ENCODE measurements at regions not wholly inside any gene's neighbourhood (a gene's known extent, or its start where the extent isn't known, plus 50 kb on each side); places are given as distances from the start of the nearest gene placed in this dataset.
"Not testable (repeated sequence)": the region's sequence is repeated elsewhere in the genome, so short reads cannot be mapped to it uniquely, and the experiment has no call there.

DNA sequence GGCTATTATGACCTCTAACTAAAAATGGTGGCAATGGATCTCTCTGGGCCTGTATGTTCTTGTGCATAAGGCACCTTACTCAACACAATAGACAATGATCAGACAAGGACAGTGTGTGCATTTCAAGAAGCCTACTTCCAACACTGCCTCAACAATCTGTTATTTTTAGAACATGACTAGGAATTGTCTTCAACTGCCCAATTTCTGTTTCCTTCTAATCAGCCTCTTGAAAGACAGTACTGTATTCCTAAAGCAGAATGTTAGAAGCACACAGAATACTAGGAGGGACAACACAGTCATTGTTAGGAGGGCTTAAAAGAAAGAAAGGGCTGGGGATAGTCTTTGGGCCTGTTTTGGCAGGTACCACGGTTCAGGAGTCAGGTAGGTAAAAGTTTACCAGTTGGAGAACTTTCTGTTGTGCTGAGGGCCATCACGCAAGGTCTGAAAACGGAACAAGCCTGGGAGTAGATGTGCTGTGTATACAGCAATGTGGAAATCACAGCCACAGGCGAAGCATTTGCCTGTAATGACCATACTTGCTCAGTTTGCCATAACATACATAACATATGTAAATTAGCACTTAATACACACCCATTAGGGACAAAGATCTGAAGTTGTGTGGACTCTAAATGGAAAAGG is 100.8 kb upstream of the ATXN3L start:
- no peak for DNase-seq

DNA sequence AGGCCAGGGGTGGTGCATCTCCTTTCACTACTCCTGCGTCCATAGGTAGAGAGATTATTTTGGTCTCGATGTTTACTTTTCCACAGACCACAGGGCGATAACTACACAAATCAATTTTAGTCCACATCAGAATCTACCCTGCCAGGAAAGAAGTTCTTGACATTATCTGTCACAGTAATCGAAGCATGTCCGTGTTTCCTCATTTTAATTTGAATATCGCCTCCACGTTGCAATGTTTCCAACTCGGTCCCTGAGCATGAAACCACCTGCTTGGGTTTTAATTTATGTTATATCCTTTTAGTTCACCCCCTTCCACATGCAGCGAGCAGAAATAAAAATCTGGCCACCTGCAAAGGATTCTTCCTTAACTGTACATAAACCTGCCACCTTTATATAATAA is 100.1 kb upstream of the ATXN3L start:
- no peak for DNase-seq

DNA sequence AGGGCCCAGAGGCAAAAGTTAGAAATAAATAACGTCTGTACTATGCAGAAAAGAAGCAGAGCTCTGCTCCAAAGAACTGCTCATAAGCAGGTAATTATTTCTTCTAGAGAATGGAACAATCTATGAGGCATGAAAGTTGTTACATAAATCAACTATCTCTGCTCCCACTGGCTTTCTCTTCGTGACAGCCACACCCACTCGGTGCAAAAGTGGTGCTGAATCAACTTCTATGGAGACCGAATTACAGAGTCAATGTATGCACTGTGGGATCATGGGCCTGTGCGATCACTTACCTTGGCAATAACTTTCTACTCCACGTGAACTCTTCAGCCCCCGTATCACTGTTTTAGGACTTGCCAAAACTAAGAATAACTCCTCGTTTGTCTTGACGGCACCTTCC is 99.4 kb upstream of the ATXN3L start:
- no peak for DNase-seq

DNA sequence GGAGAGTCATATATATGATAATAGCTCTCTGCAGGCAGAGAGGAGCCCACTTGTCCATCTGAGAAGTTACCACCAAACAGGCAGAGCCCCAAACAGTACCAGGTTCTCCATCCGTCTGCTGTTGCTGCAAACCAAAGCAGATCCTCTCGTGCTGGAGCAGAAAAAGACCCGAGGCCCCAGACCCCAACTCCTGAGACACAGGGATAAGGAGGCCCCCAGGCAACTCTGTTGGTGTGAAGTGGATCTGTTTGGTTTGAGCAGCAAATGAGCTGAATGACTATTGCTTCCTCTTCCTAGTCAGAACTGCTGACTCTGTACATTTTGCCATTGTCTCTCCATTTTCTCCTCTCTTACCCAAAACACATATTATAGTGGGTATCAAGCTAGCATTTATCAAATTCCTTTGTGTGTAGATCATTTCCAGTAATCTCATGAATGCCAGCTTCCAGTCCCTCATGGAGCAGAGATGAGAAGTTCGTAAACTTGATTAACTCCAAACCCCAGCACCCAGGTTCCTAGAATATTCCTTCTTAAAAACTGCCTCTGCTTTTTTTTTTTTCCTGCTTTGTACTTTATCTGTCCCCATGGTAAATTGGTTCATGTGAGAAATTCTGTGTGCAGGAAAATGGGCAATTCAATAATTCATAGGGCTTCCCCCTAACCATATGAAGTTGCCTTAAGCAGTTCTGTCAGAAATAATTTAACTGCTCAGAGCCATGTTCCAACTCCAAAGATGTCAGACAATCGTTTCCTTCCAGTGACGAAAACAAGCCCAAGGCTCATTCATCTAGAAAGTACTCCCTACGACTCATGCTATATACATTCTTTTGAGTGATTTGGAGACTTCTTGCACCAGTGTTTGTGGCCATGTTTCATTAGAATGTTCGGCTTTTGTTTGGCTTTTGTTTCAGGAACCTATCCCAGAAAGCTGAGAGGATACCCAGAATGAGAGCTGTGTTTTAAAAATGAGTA is 98.6 kb upstream of the ATXN3L start:
- DNase-seq, result no peak

DNA sequence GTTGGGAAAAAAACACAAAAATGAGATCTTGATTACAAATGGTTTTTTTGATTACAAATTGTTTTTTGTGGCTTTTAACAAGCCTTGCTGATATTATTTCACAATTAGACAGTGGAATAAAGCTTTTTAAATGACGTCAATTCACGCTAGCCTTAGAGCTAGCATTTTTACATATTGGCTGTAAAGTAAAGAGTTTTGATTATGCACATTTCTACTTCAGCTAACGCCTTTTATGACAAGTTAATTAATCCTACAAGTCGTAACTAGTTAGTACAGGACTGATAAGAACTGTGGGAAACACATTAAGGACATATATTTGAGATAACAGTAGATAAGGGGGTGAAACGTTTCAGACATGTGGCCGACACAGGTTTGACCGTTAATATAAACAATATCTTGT is 95.7 kb upstream of the ATXN3L start:
- DNase-seq, result no peak

DNA sequence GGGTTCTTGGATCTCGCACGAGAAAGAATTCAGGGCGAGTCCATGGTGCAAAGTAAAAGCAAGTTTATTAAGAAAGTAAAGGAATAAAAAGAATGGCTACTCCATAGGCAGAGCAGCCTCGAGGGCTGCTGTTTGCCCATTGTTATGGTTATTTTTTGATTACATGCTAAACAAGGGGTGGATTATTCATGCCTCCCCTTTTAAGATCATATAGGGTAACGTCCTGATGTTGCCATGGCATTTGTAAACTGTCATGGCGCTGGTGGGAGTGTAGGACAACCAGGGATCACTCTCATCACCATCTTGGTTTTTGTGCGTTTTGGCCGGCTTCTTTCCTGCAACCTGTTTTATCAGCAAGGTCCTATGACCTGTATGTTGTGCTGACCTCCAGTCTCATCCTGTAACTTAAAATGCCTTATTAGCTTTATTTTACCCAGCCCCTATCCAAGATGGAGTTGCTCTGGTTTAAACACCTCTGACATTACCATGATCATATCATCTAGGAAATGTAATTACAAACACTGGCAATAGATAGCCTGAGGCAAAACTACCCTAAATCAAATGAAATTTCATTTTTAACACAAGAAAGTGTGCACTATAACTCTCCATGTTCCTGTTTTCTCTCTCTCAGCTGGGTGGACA is 94.3 kb upstream of the ATXN3L start:
- no peak for DNase-seq

DNA sequence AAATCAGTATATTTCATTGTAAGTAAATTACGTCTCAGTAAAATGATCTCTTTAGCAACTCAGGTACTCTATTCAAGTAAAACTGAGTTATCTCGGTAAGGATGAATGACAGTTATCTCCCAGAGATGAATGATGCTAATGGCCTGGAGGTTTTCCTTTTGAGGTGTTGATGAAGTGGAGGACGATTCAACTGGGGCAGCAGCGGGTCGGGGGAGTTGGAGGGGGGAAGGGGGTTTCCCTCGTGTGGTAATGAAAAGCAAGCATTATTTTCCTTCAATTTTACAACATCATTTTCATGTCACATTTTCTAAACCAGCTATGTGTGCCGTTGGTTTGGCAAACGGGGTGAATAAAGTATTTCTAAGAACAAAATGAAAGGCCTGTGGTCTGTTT is 92.4 kb upstream of the ATXN3L start:
- no peak for DNase-seq

DNA sequence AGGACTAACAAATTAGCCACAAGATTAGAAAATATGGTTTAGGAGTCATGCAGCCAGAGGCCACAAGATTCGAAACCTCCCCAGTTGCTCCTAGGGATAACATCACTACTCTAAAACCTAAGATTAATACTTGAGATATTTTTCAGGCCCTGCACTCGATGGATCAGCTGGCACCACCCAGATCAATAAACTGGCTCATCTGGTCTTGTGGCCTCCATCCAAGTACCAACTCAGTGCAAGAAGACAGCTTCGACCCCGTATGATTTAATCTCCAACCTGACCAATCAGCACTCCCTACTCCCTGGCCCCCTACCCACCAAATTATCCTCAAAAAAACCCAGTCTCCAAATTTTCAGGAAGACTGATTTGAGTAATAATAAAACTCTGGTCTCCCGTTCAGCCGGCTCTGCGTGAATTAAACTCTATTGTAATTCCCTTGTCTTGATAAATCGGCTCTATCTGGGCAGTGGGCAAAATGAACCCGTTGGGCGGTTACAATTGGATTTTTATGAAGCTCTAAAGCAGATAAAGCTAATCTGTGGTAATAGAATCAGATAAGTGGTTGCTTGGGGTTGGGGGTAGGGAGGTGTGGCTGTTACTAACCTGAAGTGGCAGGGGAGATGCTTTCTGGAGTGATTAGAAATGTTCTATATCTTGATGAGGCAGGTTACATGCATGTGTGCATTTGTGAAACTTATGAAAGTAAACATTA is 91.8 kb upstream of the ATXN3L start:
- DNase-seq, result no peak

DNA sequence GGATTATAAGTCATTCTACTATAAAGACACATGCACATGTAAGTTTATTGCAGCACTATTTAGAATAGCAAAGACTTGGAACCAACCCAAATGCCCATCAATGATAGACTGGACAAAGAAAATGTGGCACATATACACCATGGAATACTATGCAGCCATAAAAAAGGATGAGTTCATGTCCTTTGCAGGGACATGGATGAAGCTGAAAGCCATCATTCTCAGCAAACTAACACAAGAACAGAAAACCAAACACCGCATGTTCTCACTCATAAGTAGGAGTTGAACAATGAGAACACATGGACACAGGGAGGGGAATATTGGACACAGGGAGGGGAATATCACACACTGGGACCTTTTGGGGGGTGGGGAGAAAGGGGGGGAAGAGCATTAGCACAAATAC is 88.7 kb upstream of the ATXN3L start:
- not testable (repeated sequence) for DNase-seq

DNA sequence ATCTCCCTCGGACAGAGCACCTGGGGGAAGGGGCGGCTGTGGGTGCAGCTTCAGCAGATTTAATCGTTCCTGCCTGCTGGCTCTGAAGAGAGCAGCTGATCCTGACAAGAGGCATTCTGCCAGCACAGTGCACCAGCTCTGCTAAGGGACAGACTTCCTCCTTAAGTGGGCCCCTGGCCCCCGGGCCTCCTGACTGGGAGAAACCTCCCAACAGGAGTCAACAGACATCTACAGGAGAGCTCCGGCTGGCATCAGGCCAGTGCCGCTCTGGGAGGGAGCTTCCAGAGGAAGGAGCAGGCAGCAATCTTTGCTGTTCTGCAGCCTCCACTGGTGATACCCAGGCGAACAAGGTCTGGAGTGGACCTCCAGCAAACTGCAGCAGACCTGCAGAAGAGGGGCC is 84.9 kb upstream of the ATXN3L start:
- not testable (repeated sequence) for DNase-seq

DNA sequence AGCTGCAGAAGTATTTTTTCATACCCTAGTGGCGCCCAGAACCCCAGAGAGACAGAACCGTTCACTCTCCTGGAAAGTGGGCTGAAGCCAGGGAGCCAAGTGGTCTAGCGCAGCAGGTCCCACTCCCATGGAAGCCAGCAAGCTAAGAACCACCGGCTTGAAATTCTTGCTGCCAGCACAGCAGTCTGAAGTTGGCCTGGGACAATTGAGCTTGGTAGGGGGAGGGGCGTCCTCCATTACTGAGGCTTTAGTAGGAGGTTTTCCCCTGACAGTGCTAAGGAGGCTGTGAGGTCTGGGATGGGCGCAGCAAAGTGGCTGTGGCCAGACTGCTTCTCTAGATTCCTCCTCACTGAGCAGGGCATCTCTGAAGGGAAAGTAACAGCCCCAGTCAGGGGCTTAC is 84.5 kb upstream of the ATXN3L start:
- DNase-seq, result no peak

DNA sequence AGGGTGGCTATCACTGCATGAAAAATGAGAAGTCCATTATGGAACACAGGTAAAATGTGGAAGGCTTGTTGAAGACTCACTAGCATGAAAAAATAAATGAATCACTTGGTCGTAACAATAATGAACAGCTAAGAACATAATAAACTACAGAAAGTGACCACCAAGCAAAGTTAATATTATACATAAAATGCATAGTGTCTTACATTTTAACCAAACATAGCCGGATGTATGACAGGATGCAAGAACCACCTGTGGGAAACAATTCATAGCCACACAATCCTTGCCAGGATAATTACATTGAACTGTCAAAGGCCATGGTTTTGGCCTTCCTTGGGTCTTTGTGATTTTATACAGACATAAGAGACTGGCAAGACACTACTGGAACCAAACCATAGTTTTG is 81.9 kb upstream of the ATXN3L start:
- DNase-seq, result no peak

DNA sequence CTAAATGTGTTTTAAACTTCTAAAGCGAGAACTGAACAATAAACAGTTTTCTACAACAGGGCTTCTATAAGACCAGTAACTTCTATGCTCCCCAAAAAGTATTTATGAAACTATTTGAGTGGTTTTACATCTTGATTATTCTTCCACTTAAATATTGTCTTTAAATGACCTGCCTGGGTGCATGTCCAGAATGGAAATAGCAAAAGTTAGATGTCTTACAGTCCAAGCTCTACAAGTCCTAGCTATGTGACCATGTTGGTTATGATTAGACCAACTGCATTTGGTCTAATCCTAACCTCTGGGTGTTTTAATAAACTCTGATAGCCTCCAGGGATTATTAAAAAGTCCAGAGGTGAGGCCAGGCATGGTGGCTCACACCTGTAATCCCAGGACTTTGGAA is 79.0 kb upstream of the ATXN3L start:
- DNase-seq, result no peak

DNA sequence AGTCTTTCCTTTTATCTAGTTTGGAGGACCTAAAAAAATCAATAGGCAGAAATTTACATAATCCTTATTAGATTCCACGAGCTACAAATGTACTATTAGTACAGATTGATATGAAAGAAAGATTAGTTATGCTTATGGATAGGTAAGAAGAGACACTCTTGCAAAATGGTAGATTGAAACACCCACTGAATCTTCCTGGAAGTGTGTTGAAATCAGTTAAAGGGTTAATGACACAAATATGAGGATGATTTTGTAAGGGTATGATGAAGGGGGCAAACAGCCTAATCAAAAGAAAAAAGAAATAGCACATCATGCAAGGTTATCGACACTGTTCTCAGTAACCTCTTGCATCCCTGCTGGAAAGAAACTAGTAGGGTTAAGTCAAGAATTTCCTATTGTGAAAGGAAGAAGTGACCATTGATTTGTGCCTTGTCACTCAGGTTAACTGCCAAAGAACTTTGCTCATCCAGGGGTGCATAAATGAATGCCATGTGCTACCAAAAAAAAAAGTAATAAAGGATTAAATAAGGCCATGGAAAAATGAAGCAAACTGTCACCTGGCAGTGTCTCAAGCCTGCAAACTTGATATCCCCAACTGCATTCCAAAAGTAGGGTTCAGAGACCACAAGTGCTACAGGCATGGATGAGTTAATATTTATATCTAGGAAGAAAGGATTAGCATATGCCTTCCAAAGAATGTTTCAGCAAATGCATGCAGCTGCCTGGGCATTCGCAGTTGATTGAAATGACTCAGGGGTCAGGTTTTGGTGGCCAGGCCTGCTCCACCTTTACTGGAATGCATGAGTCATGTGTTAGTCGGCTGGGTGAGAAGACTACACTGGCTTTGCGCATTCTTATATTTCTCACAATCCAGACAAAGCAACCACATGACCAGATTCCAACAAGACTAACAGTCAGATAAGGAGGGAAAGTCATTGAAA is 78.3 kb upstream of the ATXN3L start:
- DNase-seq, result no peak

DNA sequence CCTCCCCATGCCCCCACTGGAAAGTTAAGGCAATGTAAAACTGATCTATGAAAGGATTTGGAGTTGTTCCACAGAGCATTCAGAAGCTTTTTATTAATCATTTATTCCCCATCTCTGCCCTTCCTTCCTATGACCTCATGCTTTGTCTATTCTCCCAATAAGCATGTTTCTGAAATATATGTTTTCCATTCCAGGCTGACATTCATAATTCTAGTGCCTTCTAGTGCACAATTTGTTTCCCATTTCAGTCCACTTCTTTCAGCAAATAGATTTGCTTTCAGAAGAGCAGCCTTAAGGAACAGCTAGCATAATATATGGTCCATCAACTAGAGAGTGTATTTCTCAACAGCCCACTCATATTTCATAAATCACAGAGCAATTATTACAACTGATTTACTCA is 77.1 kb upstream of the ATXN3L start:
- no peak for DNase-seq

DNA sequence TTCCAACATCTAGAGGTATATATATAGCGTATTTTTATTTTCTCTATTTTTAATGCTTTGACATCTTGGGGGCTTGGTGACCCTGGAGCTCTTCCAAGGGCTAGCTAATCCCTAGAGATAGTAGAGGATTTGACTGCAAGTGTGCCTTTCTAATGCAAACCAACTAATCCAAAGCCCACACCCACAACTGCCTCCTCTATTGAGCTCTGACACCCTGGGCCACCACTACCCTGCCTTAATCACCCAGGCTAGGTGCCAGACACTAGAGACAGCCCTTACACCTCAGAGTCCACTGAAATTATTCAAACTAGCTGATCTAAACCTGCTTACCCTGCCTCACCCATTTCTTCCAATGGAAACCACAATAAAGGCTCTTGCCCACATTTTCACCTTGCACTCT is 69.6 kb upstream of the ATXN3L start:
- DNase-seq, result no peak

DNA sequence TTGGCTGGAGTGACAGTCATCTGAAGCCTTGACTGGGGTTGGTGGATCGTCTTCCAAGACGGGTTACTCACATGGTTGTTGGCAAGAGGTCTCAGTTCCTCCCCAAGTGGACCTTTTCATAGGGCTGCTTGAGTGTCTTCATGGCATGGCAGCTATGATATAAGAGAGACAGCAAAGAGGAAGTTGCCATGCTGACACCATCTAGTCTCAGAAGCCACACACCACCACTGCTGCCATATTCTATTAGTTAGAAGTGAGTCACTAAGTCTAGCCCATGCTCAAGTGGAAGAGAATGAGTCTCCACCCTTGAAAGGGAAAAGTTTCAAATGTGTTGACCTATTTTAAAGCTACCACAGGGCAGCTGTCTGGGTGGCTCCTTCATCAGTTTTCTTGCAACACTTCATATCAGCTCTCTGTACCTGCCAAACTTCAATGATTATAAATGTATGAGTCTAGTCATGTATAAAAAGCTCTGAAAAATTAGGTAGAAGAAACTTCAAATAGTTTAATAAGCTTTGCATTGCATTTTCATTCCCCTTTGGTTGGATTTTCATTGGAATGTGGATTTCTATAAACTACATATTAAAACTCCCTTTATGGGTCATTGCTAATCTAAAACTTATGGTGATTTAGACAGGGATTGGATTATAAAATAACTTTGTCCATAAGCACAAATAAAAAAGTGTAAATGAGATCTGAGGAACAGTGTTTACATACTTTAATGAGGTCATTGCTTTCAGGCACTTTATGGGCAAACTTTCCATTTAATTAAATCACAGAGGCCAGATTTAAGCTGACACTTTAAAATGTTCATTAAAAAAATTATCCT is 68.0 kb upstream of the ATXN3L start:
- DNase-seq, result no peak

DNA sequence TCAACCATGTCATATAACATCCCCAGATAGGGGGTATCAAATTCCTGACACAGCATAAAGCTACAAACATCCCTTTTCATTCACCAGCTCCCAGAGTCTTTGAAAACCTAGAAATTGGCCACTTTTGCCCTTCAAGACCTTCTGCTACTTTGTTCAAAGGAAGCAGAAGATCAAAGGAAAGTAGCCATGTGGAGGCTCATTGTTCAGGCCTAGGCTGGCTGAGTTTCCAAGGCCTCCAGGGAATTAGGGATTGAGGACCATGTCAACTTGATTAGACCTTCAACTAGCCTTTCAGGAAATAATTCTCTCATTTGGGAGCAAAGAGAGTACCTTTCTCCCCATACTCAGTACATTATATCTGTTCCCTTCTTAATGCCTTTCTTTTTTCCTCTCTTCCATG is 66.8 kb upstream of the ATXN3L start:
- DNase-seq, result no peak

DNA sequence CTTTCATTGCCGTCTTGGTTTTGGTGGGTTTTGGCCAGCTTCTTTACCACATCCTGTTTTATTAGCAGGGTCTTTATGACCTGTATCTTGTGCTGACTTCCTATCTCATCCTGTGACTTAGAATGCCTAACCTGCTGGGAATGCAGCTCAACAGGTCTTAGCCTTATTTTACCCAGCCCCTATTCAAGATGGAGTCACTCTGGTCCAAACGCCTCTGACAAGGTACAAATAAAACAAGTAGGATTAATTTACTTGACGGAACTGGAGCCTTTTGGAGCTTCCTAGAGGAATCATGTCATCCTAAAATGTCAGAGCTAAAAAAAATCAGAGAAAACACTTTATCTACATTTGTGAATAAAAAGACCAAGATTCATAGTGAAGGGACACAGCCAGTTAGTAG is 66.2 kb upstream of the ATXN3L start:
- no peak for DNase-seq

DNA sequence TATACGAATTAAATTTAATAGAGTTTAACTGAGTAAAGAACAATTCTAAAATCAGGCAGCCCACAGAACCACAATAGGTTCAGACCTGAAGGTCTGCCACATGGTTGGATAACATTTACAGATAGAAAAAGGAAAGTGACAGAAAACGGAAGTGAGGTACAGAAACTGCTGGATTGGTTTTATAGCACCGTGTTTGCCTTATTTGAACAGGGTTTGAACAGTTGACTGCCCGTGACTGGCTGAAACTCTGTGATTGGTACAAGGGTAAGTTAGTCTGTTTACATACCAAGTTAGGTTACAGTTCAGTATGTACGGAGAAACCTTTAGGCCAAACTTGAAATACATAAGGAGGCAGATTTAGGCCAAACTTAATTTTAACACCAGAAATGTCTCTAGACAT is 64.1 kb upstream of the ATXN3L start:
- DNase-seq, result no peak

DNA sequence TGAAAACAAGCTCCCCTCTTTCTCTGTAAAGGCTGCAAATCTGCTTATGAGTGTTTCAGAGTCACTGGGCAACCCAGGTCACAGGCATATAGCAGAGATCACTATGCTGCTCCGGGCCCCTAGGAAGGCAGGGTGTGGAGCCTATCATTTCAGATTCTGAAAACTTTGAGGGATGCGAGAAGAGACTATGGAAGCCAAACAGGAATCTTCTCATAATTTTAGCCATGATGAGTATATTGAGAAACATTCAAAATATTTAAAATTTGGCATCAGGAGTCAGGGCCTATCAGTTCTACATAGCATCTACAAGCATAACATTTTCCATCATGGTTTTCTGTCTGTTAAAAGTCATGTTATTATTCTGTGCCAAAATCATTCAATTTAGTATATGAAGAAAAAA is 61.7 kb upstream of the ATXN3L start:
- no peak for DNase-seq
